ENCODE measurements at regions not wholly inside any gene's neighbourhood (a gene's known extent, or its start where the extent isn't known, plus 50 kb on each side); places are given as distances from the start of the nearest gene placed in this dataset.

GRCh38 chrX:63927848-63928247 lies 142.8 kb upstream of the ARHGEF9 start:
- intact Hi-C loops (cut with DNase I) = no loop called here
- DNase-seq (ENCODE audit: extremely low spot score) = no peak
- Histone ChIP-seq H3K27me3 (no peaks in the 10 kb centered on the region), H3K9me3 (no peaks in the 10 kb centered on the region), H3K36me3 (no peaks in the 10 kb centered on the region), H3K4me1 (no peaks in the 10 kb centered on the region), H3K4me3 (no peak overlapping the region), H3K27ac (replicated peaks in 1 of 4) (no peak overlapping the region)
- 94% methylated on average over 2 of the region's 2 CpGs for WGBS
- TF ChIP-seq CTCF (IDR thresholded peaks at IDR 0.05) (no peak), EP300 (IDR thresholded peaks at IDR 0.05) (no peak), POLR2A (IDR thresholded peaks at IDR 0.05; ENCODE audit: low read depth) (no peak), POLR2AphosphoS5 (IDR thresholded peaks at IDR 0.05) (no peak)

- intact Hi-C loops (cut with DNase I) = no loop called here
- no peak for DNase-seq (ENCODE audit: extremely low spot score)
- Histone ChIP-seq H3K36me3 (no peaks in the 10 kb centered on the region), H3K4me1 (no peaks in the 10 kb centered on the region), H3K4me3 (no peak overlapping the region), H3K27ac (replicated peaks in 1 of 4) (no peak overlapping the region), H3K27me3 (no peaks in the 10 kb centered on the region), H3K9me3 (no peaks in the 10 kb centered on the region)
- no peak for TF ChIP-seq CTCF (IDR thresholded peaks at IDR 0.05)
- TF ChIP-seq EP300 (IDR thresholded peaks at IDR 0.05) = no peak
- no peak for TF ChIP-seq POLR2AphosphoS5 (IDR thresholded peaks at IDR 0.05)
- no peak for TF ChIP-seq POLR2A (IDR thresholded peaks at IDR 0.05; ENCODE audit: low read depth)
- WGBS = 48% methylated on average over 2 of the region's 2 CpGs
These were observed 137.2 kb upstream of the ARHGEF9 start for GRCh38 chrX:63922221-63922620.

GRCh38 chrX:63920875-63921274 lies 135.9 kb upstream of the ARHGEF9 start:
- DNase-seq (ENCODE audit: extremely low spot score) = no peak
- no peaks in the 10 kb centered on the region for H3K27me3 ChIP-seq
- TF ChIP-seq CTCF (IDR thresholded peaks at IDR 0.05) (no peak), EP300 (IDR thresholded peaks at IDR 0.05) (no peak), POLR2AphosphoS5 (IDR thresholded peaks at IDR 0.05) (no peak), POLR2A (IDR thresholded peaks at IDR 0.05; ENCODE audit: low read depth) (no peak)
- no peaks in the 10 kb centered on the region for H3K9me3 ChIP-seq
- intact Hi-C loops (cut with DNase I) = no loop called here
- H3K36me3 ChIP-seq = no peaks in the 10 kb centered on the region
- H3K27ac ChIP-seq (replicated peaks in 1 of 4) = no peak overlapping the region
- no peaks in the 10 kb centered on the region for H3K4me1 ChIP-seq
- 60% methylated on average over 2 of the region's 2 CpGs for WGBS
- H3K4me3 ChIP-seq = no peak overlapping the region

- DNase-seq (ENCODE audit: extremely low spot score) = no peak
- intact Hi-C loops (cut with DNase I) = no loop called here
- no peaks in the 10 kb centered on the region for H3K36me3 ChIP-seq
- H3K27me3 ChIP-seq = no peaks in the 10 kb centered on the region
- TF ChIP-seq POLR2A (IDR thresholded peaks at IDR 0.05; ENCODE audit: low read depth) (no peak), CTCF (IDR thresholded peaks at IDR 0.05) (no peak), EP300 (IDR thresholded peaks at IDR 0.05) (no peak), POLR2AphosphoS5 (IDR thresholded peaks at IDR 0.05) (no peak)
- H3K4me3 ChIP-seq = no peak overlapping the region
- H3K27ac ChIP-seq (replicated peaks in 1 of 4) = no peak overlapping the region
- H3K9me3 ChIP-seq = peaks cover 0 to 1% (median 0%) of the 10 kb centered on the region in 4 donors
- H3K4me1 ChIP-seq = no peaks in the 10 kb centered on the region
These were observed 134.1 kb upstream of the ARHGEF9 start for GRCh38 chrX:63919081-63919480.

- no peaks in the 10 kb centered on the region for H3K27me3 ChIP-seq
- no peak for DNase-seq (ENCODE audit: extremely low spot score)
- intact Hi-C loops (cut with DNase I) = no loop called here
- no peaks in the 10 kb centered on the region for H3K4me1 ChIP-seq
- whole genome bisulfite sequencing = 36% methylated on average over 1 of the region's 1 CpG
- no peak overlapping the region for H3K27ac ChIP-seq (replicated peaks in 1 of 4)
- no peak for TF ChIP-seq CTCF (IDR thresholded peaks at IDR 0.05)
- TF ChIP-seq POLR2AphosphoS5 (IDR thresholded peaks at IDR 0.05) = no peak
- TF ChIP-seq POLR2A (IDR thresholded peaks at IDR 0.05; ENCODE audit: low read depth) = no peak
- TF ChIP-seq EP300 (IDR thresholded peaks at IDR 0.05) = no peak
- H3K9me3 ChIP-seq = peaks cover 0 to 6% (median 0%) of the 10 kb centered on the region in 4 donors
- no peak overlapping the region for H3K4me3 ChIP-seq
- H3K36me3 ChIP-seq = no peaks in the 10 kb centered on the region
These were observed 133.6 kb upstream of the ARHGEF9 start for GRCh38 chrX:63918611-63919010.
